GM19025 (cell line): ENCODE measurements at regions not wholly inside any gene's neighbourhood (a gene's known extent, or its start where the extent isn't known, plus 50 kb on each side); places are given as distances from the start of the nearest gene placed in this dataset.
"Not testable (repeated sequence)": the region's sequence is repeated elsewhere in the genome, so short reads cannot be mapped to it uniquely, and the experiment has no call there.

Source experiments
- ATAC-seq: cut with Tn5 transposase; IDR thresholded peaks from one replicate; pipeline ENCODE4 v1.9.1; 2021; ENCODE audit warnings: mild to moderate bottlenecking, low read depth, moderate library complexity; ENCODE audit not compliant: unreplicated experiment

GRCh38 chr1:118306851-118307250, 121.8 kb upstream of the SPAG17 start:
- ATAC-seq: no peak

DNA sequence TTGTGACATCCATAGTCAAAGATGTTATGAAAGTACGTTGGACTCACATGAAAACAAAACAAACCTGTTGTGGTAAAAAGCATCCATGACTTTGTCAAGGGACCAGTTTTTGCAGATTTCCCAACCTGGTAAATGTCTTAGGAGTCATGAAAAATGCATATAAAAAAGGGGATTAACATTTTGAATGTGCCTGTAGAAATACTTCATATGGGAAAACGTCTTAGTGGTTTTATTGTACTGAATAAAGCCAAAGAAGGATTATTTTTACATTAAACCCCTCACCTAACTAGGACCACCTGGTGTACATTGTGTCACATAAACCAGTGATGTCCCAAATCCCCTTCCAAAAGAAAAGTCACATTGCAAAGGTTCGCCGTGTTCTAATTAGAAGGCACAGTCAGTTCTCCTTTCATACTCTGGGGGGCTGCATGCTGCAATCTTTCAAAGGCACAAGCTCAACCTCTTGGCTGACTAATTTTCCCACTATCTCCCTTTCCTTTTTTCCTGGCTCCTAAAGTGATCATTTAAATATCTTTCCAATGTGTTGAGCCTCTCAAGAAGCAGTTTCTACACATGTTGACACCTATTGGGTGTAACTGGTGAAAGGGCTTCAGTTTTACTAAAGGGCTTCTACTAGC, 119.8 kb upstream of the SPAG17 start:
- no peak for ATAC-seq

- no peak for ATAC-seq
Observed at GRCh38 chr1:118303534-118303933, 118.5 kb upstream of the SPAG17 start.

DNA sequence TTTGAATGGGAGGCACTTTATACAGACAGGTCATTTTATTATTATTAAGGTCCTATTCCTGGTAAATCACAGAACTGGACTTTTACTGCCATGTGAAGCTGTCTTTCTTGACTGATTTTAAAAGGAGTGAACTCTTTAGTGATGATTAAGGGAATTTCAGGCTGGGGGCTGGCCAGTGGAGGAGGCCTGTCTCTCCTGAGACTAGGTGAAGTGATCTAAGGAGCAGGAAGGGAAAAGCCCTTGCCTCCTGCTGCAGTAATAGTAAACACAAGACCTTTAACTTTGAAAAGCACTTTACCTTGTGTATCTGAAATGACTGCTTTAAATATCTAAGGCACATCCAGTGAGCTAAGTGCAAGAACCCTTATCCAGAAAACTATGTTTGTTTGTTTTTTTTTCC, 118.0 kb upstream of the SPAG17 start:
- ATAC-seq: no peak

- no peak for ATAC-seq
Observed at GRCh38 chr1:118302145-118302544, 117.1 kb upstream of the SPAG17 start.

DNA sequence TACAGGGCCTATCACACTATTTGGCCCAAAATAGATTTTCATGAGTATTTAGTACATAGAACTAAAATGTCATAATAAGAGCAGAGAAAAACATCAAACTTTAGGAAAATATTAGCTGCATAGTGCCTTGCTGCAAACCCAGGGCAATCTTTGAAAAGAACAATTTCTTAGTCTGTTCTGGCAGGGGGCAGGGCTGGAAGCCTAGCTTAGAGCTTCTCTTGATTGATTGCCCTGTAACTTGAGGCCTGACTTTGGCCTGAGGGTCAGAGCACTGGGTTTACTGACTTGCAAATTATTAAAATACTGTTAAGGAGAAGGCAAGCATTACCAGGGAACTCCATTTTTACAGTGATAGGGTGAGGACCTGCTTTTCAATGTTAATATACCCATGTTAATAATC, 115.8 kb upstream of the SPAG17 start:
- no peak for ATAC-seq

DNA sequence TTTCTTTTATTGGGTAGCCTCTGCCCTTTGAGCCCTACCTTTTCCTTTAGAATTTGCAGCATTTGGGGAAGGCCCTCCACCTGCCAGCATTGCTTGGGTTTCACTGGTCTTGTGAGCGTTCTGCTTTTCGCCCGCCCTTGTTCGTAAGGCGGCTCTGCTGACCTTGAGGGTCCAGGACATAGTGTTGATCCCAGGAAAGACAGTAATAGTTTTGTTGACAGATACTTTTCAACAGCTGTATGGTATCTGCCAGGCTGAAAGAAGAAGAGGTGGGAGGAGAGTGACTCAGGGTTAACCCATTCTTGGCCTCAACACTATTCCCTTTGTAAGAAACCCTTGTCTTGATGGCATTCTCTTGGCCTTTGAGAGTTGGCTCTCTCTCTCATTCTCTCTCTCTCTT, 113.4 kb upstream of the SPAG17 start:
- ATAC-seq: no peak

- no peak for ATAC-seq
Observed at GRCh38 chr1:118297521-118297920, 112.5 kb upstream of the SPAG17 start.

DNA sequence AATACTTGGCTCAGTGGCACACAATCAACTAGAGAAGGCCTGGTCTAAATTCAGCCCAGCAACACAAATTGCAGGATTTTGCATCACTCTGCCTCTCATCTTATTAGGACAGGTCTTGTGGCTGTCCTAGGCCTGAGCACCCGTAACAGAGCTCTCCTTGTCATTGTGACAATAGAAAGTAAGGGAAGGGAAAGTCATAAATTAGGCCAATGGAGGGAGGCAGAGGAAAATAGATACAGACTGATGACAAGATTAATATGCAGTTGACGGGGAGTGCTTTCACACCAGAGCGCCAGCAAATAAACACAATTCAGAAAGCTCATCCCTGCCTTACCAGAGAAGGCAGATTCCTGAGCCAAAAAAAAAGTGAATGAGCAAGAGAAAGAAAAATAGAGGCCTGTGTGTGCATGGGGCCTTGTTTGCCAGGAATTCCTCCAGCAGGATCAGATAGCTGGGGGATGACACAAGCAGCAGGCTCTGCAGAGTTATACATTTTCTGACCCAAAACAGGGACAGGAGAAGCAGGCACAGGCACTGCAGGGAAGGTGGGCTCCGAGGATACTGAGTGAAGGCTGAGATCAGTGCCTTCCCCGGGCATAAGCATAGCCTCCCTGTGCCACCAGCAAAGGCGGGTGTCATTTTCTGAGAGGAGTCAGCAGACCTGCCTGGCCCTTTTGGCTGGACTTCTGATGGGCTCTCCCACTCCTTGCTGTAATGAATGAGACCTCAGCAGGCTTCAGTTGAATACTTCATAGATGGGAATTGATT, 110.0 kb upstream of the SPAG17 start:
- no peak for ATAC-seq

- ATAC-seq: no peak
Observed at GRCh38 chr1:118291661-118292060, 106.6 kb upstream of the SPAG17 start.

DNA sequence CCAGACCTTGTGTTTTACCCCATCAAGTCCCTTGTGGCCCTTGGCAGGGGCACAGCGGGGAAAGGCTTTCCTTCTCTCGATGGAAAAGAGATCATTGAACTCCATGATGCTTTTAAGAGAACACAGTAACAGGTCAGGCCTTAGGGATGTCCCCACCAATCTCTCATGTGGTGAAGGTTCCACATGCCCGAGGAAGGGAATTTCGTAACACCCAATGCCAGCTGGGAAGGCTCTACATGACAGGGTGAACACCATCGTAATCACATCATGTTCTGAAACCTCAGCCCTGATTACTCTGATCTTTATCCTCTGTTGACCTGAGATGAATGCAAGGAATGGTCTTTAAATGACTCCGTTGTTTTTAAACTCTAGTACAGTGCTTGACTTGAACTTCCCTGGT, 105.5 kb upstream of the SPAG17 start:
- no peak for ATAC-seq

- ATAC-seq: no peak
Observed at GRCh38 chr1:118290046-118290445, 105.0 kb upstream of the SPAG17 start.

DNA sequence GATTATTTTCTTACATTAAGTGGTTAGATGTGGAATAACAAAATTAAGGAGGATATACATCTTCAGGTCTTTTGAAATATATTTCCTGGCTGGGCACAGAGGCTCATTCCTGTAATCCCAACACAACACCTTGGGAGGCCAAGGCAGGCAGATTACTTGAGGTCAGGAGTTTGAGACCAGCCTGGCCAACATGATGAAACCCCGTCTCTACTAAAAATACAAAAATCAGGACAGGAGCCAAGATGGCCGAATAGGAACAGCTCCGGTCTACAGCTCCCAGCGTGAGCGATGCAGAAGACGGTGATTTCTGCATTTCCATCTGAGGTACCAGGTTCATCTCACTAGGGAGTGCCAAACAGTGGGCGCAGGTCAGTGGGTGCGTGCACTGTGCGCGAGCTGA, 95.6 kb upstream of the SPAG17 start:
- ATAC-seq: not testable (repeated sequence)

DNA sequence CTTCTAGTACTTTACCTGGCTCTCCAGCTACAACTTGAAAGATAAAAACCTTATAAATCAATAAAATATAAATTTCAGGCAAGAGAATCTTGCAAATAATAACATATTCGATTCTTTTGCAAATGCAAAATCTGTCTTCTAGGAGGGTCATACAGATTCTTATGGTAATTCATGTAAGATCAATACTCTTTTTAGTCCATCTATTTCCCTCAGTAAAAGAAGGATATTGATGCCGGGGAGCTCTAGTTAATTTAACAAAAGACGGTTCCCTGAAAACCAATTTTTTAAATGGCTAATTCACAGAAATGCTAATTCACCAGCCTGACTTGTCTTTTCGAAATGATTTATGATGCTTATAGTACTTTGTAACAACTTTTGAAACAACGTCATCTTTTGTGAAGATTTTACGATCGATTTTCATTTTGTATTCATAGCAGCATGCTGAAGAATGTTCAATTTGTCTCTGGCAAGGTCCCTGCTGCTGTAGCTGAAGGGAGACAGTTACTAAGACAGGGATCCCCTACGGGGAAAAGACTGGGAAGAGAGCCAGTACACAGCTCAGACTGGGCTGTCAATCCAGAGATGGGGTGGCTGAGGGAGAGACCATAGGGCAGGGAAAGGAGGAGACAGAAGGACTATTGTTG, 90.6 kb upstream of the SPAG17 start:
- ATAC-seq: no peak

- no peak for ATAC-seq
Observed at GRCh38 chr1:118272884-118273283, 87.9 kb upstream of the SPAG17 start.

DNA sequence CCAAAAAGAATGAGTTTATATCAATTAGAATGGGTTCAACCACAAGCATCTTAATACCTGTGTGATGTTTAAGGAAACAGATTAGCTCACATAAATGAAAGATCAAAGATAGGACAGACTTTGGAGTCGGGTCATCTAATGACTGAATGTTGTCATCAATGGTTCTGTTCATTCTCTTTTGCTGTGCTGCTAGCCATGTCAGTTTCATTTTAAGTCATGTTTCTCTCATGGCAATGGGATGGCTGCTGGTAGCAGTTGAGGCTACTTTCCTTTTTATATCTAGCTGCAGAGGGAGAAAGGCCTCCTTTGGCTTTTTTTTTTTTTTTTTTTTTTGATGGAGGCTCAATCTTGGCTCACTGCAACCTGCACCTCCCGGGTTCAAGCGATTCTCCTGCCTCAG, 86.9 kb upstream of the SPAG17 start:
- no peak for ATAC-seq

GRCh38 chr1:118269598-118269997, 84.6 kb upstream of the SPAG17 start:
- no peak for ATAC-seq

DNA sequence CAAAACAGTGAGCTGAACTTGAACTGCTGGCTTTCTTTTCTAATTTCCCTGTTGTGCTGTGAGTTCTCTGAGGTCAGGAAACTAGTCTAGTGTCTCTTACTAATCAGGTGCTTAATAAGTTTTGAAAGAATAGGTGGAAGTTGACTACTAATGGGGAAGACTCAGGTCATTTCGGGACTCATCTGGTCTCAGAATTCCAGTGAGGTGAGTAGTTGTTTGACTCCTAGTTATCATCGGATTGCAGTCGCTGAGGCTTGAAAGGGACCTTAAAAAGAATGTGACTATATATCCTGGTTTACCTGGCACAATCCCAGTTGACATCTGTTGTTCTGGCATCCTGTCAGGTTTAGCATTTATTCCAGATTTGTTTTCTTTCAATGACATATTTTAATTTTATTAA, 81.4 kb upstream of the SPAG17 start:
- no peak for ATAC-seq

DNA sequence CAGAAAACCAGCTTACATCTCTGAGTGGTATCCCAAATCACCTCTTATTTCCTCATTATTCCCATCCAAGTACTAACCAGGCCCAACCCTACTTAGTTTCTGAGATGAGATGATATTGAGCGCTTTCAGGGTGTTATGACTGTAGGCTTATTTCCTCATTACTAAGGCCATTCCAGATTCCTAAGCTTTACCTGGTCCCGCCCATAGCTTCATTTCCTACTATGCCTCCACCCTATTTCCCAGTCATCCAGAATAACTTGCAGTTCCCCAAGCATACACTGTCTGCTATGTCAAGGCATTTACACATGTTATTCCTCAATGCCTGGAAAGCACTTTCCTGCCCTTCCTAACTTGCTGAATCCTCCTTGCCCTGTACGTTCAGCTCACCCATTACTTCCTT, 79.3 kb upstream of the SPAG17 start:
- no peak for ATAC-seq

GRCh38 chr1:118262865-118263264, 77.8 kb upstream of the SPAG17 start:
- no peak for ATAC-seq

DNA sequence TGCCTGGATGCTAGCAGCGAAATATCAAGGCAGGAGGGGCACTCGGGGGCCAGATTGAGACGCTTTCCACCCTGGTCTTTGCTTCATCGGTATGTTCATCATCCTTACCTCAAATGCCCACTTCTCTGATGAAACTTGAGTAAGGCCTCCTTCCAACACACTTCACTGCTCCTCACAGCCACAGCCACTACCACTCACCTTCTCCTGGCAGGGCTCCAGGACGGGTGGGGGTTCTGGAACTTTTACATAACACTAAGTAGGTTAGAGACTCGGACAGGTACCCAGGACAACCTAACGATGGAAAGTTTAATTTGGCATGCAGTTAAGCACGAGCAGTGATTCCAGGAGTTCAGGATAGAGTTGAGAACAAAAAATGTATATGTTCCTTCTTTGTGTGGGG, 73.9 kb upstream of the SPAG17 start:
- no peak for ATAC-seq

- ATAC-seq: no peak
Observed at GRCh38 chr1:118257946-118258345, 72.9 kb upstream of the SPAG17 start.
